ENCODE measurements at regions not wholly inside any gene's neighbourhood (a gene's known extent, or its start where the extent isn't known, plus 50 kb on each side); places are given as distances from the start of the nearest gene placed in this dataset.
"Not testable (repeated sequence)": the region's sequence is repeated elsewhere in the genome, so short reads cannot be mapped to it uniquely, and the experiment has no call there.

GRCh38 chr6:81552644-81553043 lies 199.8 kb downstream of the TENT5A start:
- TF ChIP-seq ZFX (IDR thresholded peaks at IDR 0.05) (no peak), CTCF (conservative IDR thresholded peaks at IDR 0.05) (no peak)
- H3K27ac ChIP-seq: no peak overlapping the region

DNA sequence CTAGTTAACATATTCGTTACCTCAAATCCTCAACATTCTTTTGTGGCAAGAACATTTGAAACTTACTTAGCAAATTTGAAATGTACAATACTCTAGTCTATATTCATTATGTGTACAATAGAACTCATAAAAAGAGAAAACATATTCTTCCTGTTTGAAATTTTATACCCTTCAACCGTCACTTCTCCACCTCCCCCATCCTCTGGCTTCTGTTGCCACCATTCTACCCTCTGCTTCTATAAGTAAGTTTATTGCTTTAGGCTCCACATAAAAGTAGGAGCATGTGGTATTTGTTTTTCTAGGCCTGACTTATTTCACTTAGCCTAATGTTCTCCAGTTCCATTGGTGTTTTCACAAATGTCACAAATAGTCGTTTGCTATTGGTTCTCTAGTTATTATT lies 205.3 kb downstream of the TENT5A start:
- no peak overlapping the region for H3K27ac ChIP-seq
- TF ChIP-seq ZFX (IDR thresholded peaks at IDR 0.05) (no peak), CTCF (conservative IDR thresholded peaks at IDR 0.05) (no peak)

GRCh38 chr6:81534934-81535465 lies 217.5 kb downstream of the TENT5A start:
- TF ChIP-seq ZFX (IDR thresholded peaks at IDR 0.05) (no peak), CTCF (conservative IDR thresholded peaks at IDR 0.05) (no peak)
- no peak overlapping the region for H3K27ac ChIP-seq

GRCh38 chr6:81531869-81532561 lies 220.5 kb downstream of the TENT5A start:
- H3K27ac ChIP-seq: no peak overlapping the region
- TF ChIP-seq ZFX (IDR thresholded peaks at IDR 0.05) (no peak), CTCF (conservative IDR thresholded peaks at IDR 0.05) (no peak)

DNA sequence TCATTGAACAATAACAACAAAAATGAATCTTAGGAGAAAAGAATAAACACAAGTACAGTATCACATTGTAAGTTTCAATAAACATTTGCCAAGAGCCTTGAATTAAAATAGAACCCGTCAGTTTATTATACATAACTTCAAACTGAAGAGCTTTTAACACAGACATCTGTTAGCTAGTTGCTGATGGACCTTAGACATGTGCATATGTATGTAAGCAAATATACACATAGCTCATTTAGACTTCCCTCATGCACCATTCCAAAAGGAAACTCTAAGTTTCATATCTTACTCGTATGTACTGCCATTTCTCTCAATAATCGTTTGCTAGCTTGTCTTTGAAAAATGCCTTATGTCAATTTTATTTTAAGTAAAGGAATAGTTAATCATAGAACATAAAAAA lies 235.0 kb downstream of the TENT5A start:
- H3K27ac ChIP-seq: no peak overlapping the region
- TF ChIP-seq CTCF (conservative IDR thresholded peaks at IDR 0.05): no peak
- TF ChIP-seq ZFX (IDR thresholded peaks at IDR 0.05): no peak

- no peak overlapping the region for H3K27ac ChIP-seq
- TF ChIP-seq ZFX (IDR thresholded peaks at IDR 0.05) (no peak), CTCF (conservative IDR thresholded peaks at IDR 0.05) (no peak)
These were observed 236.7 kb downstream of the TENT5A start for GRCh38 chr6:81515562-81516453.

GRCh38 chr6:81514195-81514594 lies 238.3 kb downstream of the TENT5A start:
- not testable (repeated sequence) for H3K27ac ChIP-seq
